ENCODE measurements at regions not wholly inside any gene's neighbourhood (a gene's known extent, or its start where the extent isn't known, plus 50 kb on each side); places are given as distances from the start of the nearest gene placed in this dataset.

DNA sequence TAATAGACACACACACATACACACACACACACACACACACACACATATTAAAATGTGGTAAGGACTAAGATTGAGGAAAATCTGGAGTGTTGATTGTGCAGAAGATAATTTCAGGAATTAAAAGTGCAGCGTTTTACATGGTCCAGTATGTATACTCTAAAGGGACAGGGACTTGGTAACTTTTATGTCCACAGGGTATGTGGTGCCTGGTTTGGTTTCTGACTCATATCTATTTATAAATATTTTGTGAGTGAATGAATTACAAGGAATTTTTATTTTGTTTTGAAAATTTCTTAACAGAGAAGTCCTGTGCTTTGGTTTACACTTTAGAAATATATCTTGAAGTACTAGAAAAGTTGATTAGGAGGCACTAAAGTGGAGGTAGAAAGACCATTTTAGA, 287.7 kb upstream of the NXPH2 start:
- Histone ChIP-seq H3K36me3 (ENCODE audit: insufficient read depth, low read length) (no peaks in the 10 kb centered on the region), H3K9ac (ENCODE audit: insufficient read length) (no peak overlapping the region), H3K9me3 (ENCODE audit: low read depth, low read length) (no peaks in the 10 kb centered on the region), H3K4me3 (no peak overlapping the region), H3K27ac (no peak overlapping the region)
- TF ChIP-seq EZH2 (IDR thresholded peaks at IDR 0.05) = no peak
- TF ChIP-seq FOXP2 (optimal IDR thresholded peaks at IDR 0.05; ENCODE audit: control extremely low read depth, extremely low read length, insufficient read depth) = no peak
- no peak for TF ChIP-seq POLR2AphosphoS5 (IDR thresholded peaks at IDR 0.05; ENCODE audit: borderline replicate concordance, low read depth, low read length)
- no peak for DNase-seq (ENCODE audit: low read depth, low spot score)

DNA sequence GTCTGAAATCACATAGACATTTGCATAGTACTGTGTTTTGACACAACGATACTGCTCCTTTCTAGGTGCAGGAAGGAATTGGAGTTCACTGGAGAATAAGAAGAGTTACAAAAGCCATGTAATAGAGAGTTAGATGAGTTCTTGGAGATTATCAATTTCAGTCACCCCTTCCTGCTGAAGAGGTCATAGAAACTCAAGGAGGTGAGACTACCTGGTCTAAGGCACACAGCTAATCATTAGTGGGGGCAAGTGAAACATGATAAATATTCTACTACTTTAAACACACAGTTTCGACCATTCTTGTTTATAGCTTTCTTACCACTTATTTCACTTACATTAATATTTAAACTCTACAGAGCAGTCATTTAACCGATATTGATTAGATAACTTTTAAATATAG, 286.9 kb upstream of the NXPH2 start:
- no peaks in the 10 kb centered on the region for H3K9me3 ChIP-seq (ENCODE audit: low read depth, low read length)
- no peak overlapping the region for H3K27ac ChIP-seq
- no peak overlapping the region for H3K4me3 ChIP-seq
- TF ChIP-seq EZH2 (IDR thresholded peaks at IDR 0.05) = no peak
- TF ChIP-seq FOXP2 (optimal IDR thresholded peaks at IDR 0.05; ENCODE audit: control extremely low read depth, extremely low read length, insufficient read depth) = no peak
- no peak for TF ChIP-seq POLR2AphosphoS5 (IDR thresholded peaks at IDR 0.05; ENCODE audit: borderline replicate concordance, low read depth, low read length)
- no peaks in the 10 kb centered on the region for H3K36me3 ChIP-seq (ENCODE audit: insufficient read depth, low read length)
- DNase-seq (ENCODE audit: low read depth, low spot score) = no peak
- no peak overlapping the region for H3K9ac ChIP-seq (ENCODE audit: insufficient read length)

DNA sequence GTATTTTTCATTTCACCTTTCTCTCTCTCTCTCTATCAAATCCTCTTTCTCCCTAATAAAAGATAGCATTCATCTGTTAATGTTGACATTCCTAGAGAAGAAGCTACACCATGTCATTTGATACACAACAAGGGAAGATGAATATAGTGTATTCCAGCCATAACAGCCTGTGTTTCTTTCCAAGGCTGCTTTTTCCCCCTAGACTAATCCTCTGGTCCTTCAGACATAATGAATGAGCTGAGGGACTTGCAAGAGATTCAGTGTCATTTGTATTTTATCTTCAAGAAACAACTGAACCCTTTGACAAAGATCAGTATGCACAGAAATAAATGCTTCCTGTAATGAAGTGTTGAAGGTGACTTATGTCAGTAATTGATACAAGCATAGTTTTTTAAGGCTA, 284.0 kb upstream of the NXPH2 start:
- no peak overlapping the region for H3K27ac ChIP-seq
- TF ChIP-seq POLR2AphosphoS5 (IDR thresholded peaks at IDR 0.05; ENCODE audit: borderline replicate concordance, low read depth, low read length) (no peak), FOXP2 (optimal IDR thresholded peaks at IDR 0.05; ENCODE audit: control extremely low read depth, extremely low read length, insufficient read depth) (no peak), EZH2 (IDR thresholded peaks at IDR 0.05) (no peak)
- H3K9me3 ChIP-seq (ENCODE audit: low read depth, low read length) = no peaks in the 10 kb centered on the region
- H3K9ac ChIP-seq (ENCODE audit: insufficient read length) = no peak overlapping the region
- no peak overlapping the region for H3K4me3 ChIP-seq
- no peaks in the 10 kb centered on the region for H3K36me3 ChIP-seq (ENCODE audit: insufficient read depth, low read length)
- DNase-seq (ENCODE audit: low read depth, low spot score) = no peak

DNA sequence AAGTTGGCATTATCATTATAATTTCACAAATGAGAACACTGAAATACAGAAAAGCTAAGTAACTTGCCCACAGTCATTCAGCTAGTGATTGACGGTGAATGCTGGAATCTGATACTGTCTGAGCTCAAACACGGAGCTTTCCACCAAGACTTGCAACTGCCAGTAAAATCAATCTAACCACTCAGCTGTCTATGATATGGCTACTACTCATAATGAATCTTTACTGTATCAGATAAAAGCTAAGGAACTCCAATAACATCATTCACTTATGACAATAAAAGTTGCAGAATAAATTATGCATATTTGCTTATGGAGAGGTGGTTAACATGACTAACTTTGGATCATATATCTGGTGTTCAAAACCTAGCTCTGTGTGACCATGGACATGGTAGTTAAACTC, 279.4 kb upstream of the NXPH2 start:
- H3K9ac ChIP-seq (ENCODE audit: insufficient read length) = no peak overlapping the region
- no peak overlapping the region for H3K27ac ChIP-seq
- no peak for TF ChIP-seq FOXP2 (optimal IDR thresholded peaks at IDR 0.05; ENCODE audit: control extremely low read depth, extremely low read length, insufficient read depth)
- no peak for TF ChIP-seq EZH2 (IDR thresholded peaks at IDR 0.05)
- no peak for TF ChIP-seq POLR2AphosphoS5 (IDR thresholded peaks at IDR 0.05; ENCODE audit: borderline replicate concordance, low read depth, low read length)
- no peak overlapping the region for H3K4me3 ChIP-seq
- DNase-seq (ENCODE audit: low read depth, low spot score) = no peak
- H3K9me3 ChIP-seq (ENCODE audit: low read depth, low read length) = no peaks in the 10 kb centered on the region
- no peaks in the 10 kb centered on the region for H3K36me3 ChIP-seq (ENCODE audit: insufficient read depth, low read length)

DNA sequence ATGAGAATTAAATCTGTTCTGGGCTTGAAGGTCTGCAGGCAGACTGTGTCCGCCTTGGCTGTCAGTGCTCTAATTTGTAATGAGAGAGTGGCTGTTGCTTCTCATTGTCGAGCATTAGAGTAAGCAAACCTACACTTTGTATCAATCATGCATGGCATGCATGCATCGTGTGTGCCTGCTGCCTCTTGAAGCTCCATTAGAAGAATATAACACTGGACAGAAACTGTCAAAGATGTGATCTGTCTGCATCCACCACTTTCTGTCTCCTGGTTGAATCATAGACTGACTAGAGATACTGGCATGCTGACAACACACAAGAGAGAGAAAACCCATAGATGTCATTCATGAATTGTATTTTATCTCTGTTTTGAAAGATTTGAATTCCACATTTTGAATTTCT, 275.0 kb upstream of the NXPH2 start:
- H3K9me3 ChIP-seq (ENCODE audit: low read depth, low read length) = no peaks in the 10 kb centered on the region
- TF ChIP-seq FOXP2 (optimal IDR thresholded peaks at IDR 0.05; ENCODE audit: control extremely low read depth, extremely low read length, insufficient read depth) (no peak), POLR2AphosphoS5 (IDR thresholded peaks at IDR 0.05; ENCODE audit: borderline replicate concordance, low read depth, low read length) (no peak)
- H3K4me3 ChIP-seq = no peak overlapping the region
- H3K36me3 ChIP-seq (ENCODE audit: insufficient read depth, low read length) = no peaks in the 10 kb centered on the region
- no peak overlapping the region for H3K27ac ChIP-seq
- no peak for DNase-seq (ENCODE audit: low read depth, low spot score)
- no peak overlapping the region for H3K9ac ChIP-seq (ENCODE audit: insufficient read length)

- Histone ChIP-seq H3K36me3 (ENCODE audit: insufficient read depth, low read length) (no peaks in the 10 kb centered on the region), H3K27ac (no peak overlapping the region), H3K4me3 (no peak overlapping the region), H3K9me3 (ENCODE audit: low read depth, low read length) (no peaks in the 10 kb centered on the region), H3K9ac (ENCODE audit: insufficient read length) (no peak overlapping the region)
- no peak for DNase-seq (ENCODE audit: low read depth, low spot score)
- no peak for TF ChIP-seq EZH2 (IDR thresholded peaks at IDR 0.05)
- no peak for TF ChIP-seq FOXP2 (optimal IDR thresholded peaks at IDR 0.05; ENCODE audit: control extremely low read depth, extremely low read length, insufficient read depth)
- TF ChIP-seq POLR2AphosphoS5 (IDR thresholded peaks at IDR 0.05; ENCODE audit: borderline replicate concordance, low read depth, low read length) = no peak
Observed at GRCh38 chr2:139048017-139048416, 267.8 kb upstream of the NXPH2 start.

DNA sequence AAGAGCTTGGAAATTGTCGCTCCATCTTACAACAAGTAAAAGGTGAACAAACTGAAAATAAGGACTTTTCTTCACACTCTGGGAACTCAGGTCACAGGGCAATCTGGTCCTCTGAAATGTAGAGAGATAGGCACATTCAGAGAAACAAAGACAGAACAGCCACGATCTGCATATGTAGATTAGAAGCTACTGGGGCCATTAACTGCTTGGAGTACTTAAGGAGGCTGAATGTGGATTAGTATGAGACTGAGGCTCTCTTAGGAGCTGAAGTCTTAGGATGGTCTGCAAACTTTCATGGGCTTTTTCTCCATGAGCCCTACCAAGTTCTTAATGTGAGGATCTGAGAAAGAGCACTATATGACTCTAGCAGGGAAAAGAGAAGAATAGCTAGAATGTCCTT, 265.3 kb upstream of the NXPH2 start:
- TF ChIP-seq FOXP2 (optimal IDR thresholded peaks at IDR 0.05; ENCODE audit: control extremely low read depth, extremely low read length, insufficient read depth) (no peak), POLR2AphosphoS5 (IDR thresholded peaks at IDR 0.05; ENCODE audit: borderline replicate concordance, low read depth, low read length) (no peak), EZH2 (IDR thresholded peaks at IDR 0.05) (no peak)
- no peak overlapping the region for H3K4me3 ChIP-seq
- no peak overlapping the region for H3K9ac ChIP-seq (ENCODE audit: insufficient read length)
- H3K9me3 ChIP-seq (ENCODE audit: low read depth, low read length) = no peaks in the 10 kb centered on the region
- H3K27ac ChIP-seq = no peak overlapping the region
- no peaks in the 10 kb centered on the region for H3K36me3 ChIP-seq (ENCODE audit: insufficient read depth, low read length)
- DNase-seq (ENCODE audit: low read depth, low spot score) = no peak

- no peak for DNase-seq (ENCODE audit: low read depth, low spot score)
- Histone ChIP-seq H3K27ac (no peak overlapping the region), H3K36me3 (ENCODE audit: insufficient read depth, low read length) (no peaks in the 10 kb centered on the region), H3K9ac (ENCODE audit: insufficient read length) (no peak overlapping the region), H3K4me3 (no peak overlapping the region), H3K9me3 (ENCODE audit: low read depth, low read length) (no peaks in the 10 kb centered on the region; the same call in 1 of the 2 replicates)
- TF ChIP-seq EZH2 (IDR thresholded peaks at IDR 0.05) = no peak
Observed at GRCh38 chr2:139034064-139034463, 253.9 kb upstream of the NXPH2 start.

DNA sequence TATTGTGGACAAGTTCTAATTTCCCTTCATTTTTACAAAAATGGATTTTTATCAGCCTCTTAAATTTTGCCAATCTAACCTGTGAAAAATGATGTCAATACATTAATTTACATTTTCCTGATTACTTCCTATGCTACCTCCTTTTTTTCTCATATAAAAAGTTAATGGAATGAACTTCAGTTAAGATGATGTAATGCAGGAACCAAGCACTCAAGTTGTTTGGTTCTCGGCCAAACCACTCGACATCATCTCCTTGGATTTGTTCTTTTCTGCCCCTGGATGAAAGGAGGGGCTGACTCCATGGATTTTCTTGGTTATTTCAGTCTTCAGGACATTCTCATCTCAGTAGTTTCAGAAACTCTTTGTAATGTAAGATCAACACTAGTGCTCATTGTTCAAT, 253.1 kb upstream of the NXPH2 start:
- Histone ChIP-seq H3K9ac (ENCODE audit: insufficient read length) (no peak overlapping the region), H3K36me3 (ENCODE audit: insufficient read depth, low read length) (no peaks in the 10 kb centered on the region), H3K27ac (no peak overlapping the region), H3K9me3 (ENCODE audit: low read depth, low read length) (no peaks in the 10 kb centered on the region; the same call in 1 of the 2 replicates), H3K4me3 (no peak overlapping the region)
- no peak for TF ChIP-seq POLR2AphosphoS5 (IDR thresholded peaks at IDR 0.05; ENCODE audit: borderline replicate concordance, low read depth, low read length)
- TF ChIP-seq EZH2 (IDR thresholded peaks at IDR 0.05) = no peak
- no peak for TF ChIP-seq FOXP2 (optimal IDR thresholded peaks at IDR 0.05; ENCODE audit: control extremely low read depth, extremely low read length, insufficient read depth)
- peak; percentile 28 for DNase-seq (ENCODE audit: low read depth, low spot score)
